ENCODE measurements at regions not wholly inside any gene's neighbourhood (a gene's known extent, or its start where the extent isn't known, plus 50 kb on each side); places are given as distances from the start of the nearest gene placed in this dataset.
"Not testable (repeated sequence)": the region's sequence is repeated elsewhere in the genome, so short reads cannot be mapped to it uniquely, and the experiment has no call there.

GRCh38 chrY:10958122-10958521, 1430.4 kb downstream of the TSPY10 start:
- DNase-seq, result not testable (repeated sequence)

GRCh38 chrY:10973422-10973821, 1445.7 kb downstream of the TSPY10 start:
- DNase-seq, result no peak

GRCh38 chrY:10986655-10987054, 1459.0 kb downstream of the TSPY10 start:
- no peak for DNase-seq

- DNase-seq, result no peak
These were observed 1459.9 kb downstream of the TSPY10 start for GRCh38 chrY:10987626-10988025.

GRCh38 chrY:10993955-10994354, 1466.3 kb downstream of the TSPY10 start:
- no peak for DNase-seq

GRCh38 chrY:10999715-11000114, 1472.0 kb downstream of the TSPY10 start:
- DNase-seq, result not testable (repeated sequence)

GRCh38 chrY:11014229-11014628, 1486.5 kb downstream of the TSPY10 start:
- DNase-seq, result not testable (repeated sequence)

GRCh38 chrY:11022734-11023133, 1495.1 kb downstream of the TSPY10 start:
- no peak for DNase-seq

GRCh38 chrY:11044234-11044883, 1516.7 kb downstream of the TSPY10 start:
- no peak for DNase-seq

- DNase-seq, result no peak
These were observed 1535.8 kb downstream of the TSPY10 start for GRCh38 chrY:11063486-11063885.

- DNase-seq, result no peak
These were observed 1536.3 kb downstream of the TSPY10 start for GRCh38 chrY:11063960-11064359.

GRCh38 chrY:11064376-11064775, 1536.7 kb downstream of the TSPY10 start:
- DNase-seq, result no peak

- DNase-seq, result no peak
These were observed 1541.6 kb downstream of the TSPY10 start for GRCh38 chrY:11069271-11069670.

GRCh38 chrY:11070250-11071113, 1542.8 kb downstream of the TSPY10 start:
- DNase-seq, result no peak

- not testable (repeated sequence) for DNase-seq
These were observed 1558.1 kb downstream of the TSPY10 start for GRCh38 chrY:11085801-11086200.

GRCh38 chrY:11097498-11097897, 1569.8 kb downstream of the TSPY10 start:
- DNase-seq, result not testable (repeated sequence)

- not testable (repeated sequence) for DNase-seq
These were observed 1570.7 kb downstream of the TSPY10 start for GRCh38 chrY:11098419-11098818.

- DNase-seq, result no peak
These were observed 1571.3 kb downstream of the TSPY10 start for GRCh38 chrY:11099004-11099403.

- not testable (repeated sequence) for DNase-seq
These were observed 1572.8 kb downstream of the TSPY10 start for GRCh38 chrY:11100472-11100871.

- not testable (repeated sequence) for DNase-seq
These were observed 1575.3 kb downstream of the TSPY10 start for GRCh38 chrY:11102987-11103386.

GRCh38 chrY:11107127-11107918, 1579.6 kb downstream of the TSPY10 start:
- not testable (repeated sequence) for DNase-seq

GRCh38 chrY:11151724-11152123, 1549.3 kb upstream of the USP9Y start:
- not testable (repeated sequence) for DNase-seq

- DNase-seq, result not testable (repeated sequence)
These were observed 1544.9 kb upstream of the USP9Y start for GRCh38 chrY:11156100-11156499.

Data from activated T-cell treated with anti-CD3 and anti-CD28 coated beads, Interleukin-2, amount 50 U/mL, for 48 hours (primary cell).